Heart left ventricle (tissue), 16 donors: ENCODE measurements at regions not wholly inside any gene's neighbourhood (a gene's known extent, or its start where the extent isn't known, plus 50 kb on each side); places are given as distances from the start of the nearest gene placed in this dataset.

Experiments
- ATAC-seq, 4 donors: fragments of 200-7000 bp; cut with Tn5 transposase; one replicate each; pipeline ENCODE4 v1.9.1; 2020 to 2022; ENCODE audit warnings: moderate library complexity in 4 of 4, mild to moderate bottlenecking in 3 of 4, moderate number of reproducible peaks in 1 of 4
- DNase-seq, 5 donors: peaks; one replicate each; pipeline ENCODE4 v3.0.0-alpha.2; 2020
- H3K27ac ChIP-seq, 12 donors: fragments of 200-600 bp; sonication (generic) in 4 of 12; one replicate each; pipeline versions ENCODE4 v1.5.0 to v1.8.0; 2016 to 2022; ENCODE audit warnings: mild to moderate bottlenecking in 2 of 12
- H3K27me3 ChIP-seq, 9 donors: fragments of 200-600 bp; sonication (generic) in 2 of 9; one replicate each; pipeline versions ENCODE4 v1.5.1 to v1.8.0; 2016 to 2022; ENCODE audit warnings: mild to moderate bottlenecking in 3 of 9
- H3K36me3 ChIP-seq, 9 donors: fragments of 200-600 bp; sonication (generic) in 2 of 9; one replicate each; pipeline versions ENCODE4 v1.5.0 to v1.8.0; 2018 to 2022; ENCODE audit warnings: mild to moderate bottlenecking in 2 of 9
- H3K4me1 ChIP-seq, 12 donors: fragments of 200-600 bp; sonication (generic) in 4 of 12; one replicate each; pipeline versions ENCODE4 v1.5.0 to v1.8.0; 2016 to 2022; ENCODE audit warnings: mild to moderate bottlenecking in 3 of 12
- H3K4me3 ChIP-seq, 12 donors: fragments of 200-600 bp; sonication (generic) in 4 of 12; one replicate each; pipeline versions ENCODE4 v1.5.0 to v1.8.0; 2017 to 2022; ENCODE audit warnings: mild to moderate bottlenecking in 9 of 12, moderate library complexity in 4 of 12
- H3K9me3 ChIP-seq, 12 donors: fragments of 200-600 bp; sonication (generic) in 4 of 12; one replicate each; pipeline versions ENCODE4 v1.5.0 to v1.8.0; 2016 to 2022; ENCODE audit warnings: mild to moderate bottlenecking in 1 of 12
- CTCF ChIP-seq, 12 donors: fragments of 200-600 bp; sonication (generic) in 4 of 12; IDR thresholded peaks; one replicate each; pipeline versions ENCODE4 v1.5.0 to v1.8.0; 2018 to 2022; ENCODE audit warnings: antibody characterized with exemption in 12 of 12, mild to moderate bottlenecking in 5 of 12
- POLR2A ChIP-seq, 2 donors: fragments of 450-650 bp; IDR thresholded peaks; one replicate each; pipeline ENCODE4 v1.6.1; 2017; ENCODE audit warnings: antibody characterized with exemption in 2 of 2, mild to moderate bottlenecking in 2 of 2, moderate library complexity in 2 of 2
- WGBS, 4 donors: extraction: QIAGEN DNeasy Blood & Tissue Kit in 2 of 4; methylation state at CpG; one replicate each; pipeline versions ENCODE4 v1.1.5 to v1.1.7; 2013 to 2018; 5-methylcytosine and 5-hydroxymethylcytosine counted together
- intact Hi-C, 10 donors: fragments of 100-400 bp; cut with DNase I; formaldehyde crosslinking; loops; one replicate each; pipeline versions ENCODE4 v1.11.1 to v1.14.2; 2022
- donor health status: ischemic (EF 13 %, LVEDD 7.1; RV severe dilation, severe dysfunction).
- donor health status: healthy with polysubstance abuse.
- donor health status: DM: no; HTN: yes; CAD: no.
- donor health status: DM: no; HTN: no; CAD: no.
- donor health status: ischemic (EF 25% LVEDD 6.9; RV normal size, moderate dysfunction).
- donor health status: ischemic (EF 25% LVEDD 5.7; RV mildly dilated, moderate dysfunction).
- donor health status: healthy.
- donor health status: DM: yes; HTN: yes; CAD: no.
- donor health status: ischemic (EF 35%, LVEDD 5.7; RV mildly dilated, moderate dysfunction).
- donor health status: nonischemic (EF 11% LVEDD 7.7; RV severe dilation, severe dysfunction).
- donor health status: DM: yes; HTN: yes; CAD: no.
- donor health status: PGD.
- donor health status: ischemic (EF 29% LVEDD 5.4; RV normal size, mild dysfunction).
- donor health status: nonischemic (EF 23%, LVEDD 6.1; RV moderate dilation, normal function).

- TF ChIP-seq POLR2A (IDR thresholded peaks at IDR 0.05) (no peak), CTCF (IDR thresholded peaks at IDR 0.05) (no peak)
- Histone ChIP-seq H3K9me3 (peaks cover 0 to 41% (median 8%) of the 10 kb centered on the region in 12 donors), H3K4me1 (no peaks in the 10 kb centered on the region), H3K27ac (no peak overlapping the region), H3K36me3 (no peaks in the 10 kb centered on the region), H3K4me3 (no peak overlapping the region), H3K27me3 (no peaks in the 10 kb centered on the region)
- ATAC-seq = no peak
- no peak for DNase-seq
- 69 to 83% (median 70%) methylated on average over 10 to 11 of the region's 11 CpGs for WGBS, 4 donors
- intact Hi-C loops = no loop called here
These were observed 1139.5 kb downstream of the BCL11A start for GRCh38 chr2:59413751-59414570.

GRCh38 chr2:59399126-59399525 lies 1154.3 kb downstream of the BCL11A start:
- 77 to 84% (median 79%) methylated on average over 2 of the region's 2 CpGs for WGBS, 4 donors

GRCh38 chr2:59398081-59398480 lies 1155.4 kb downstream of the BCL11A start:
- TF ChIP-seq POLR2A (IDR thresholded peaks at IDR 0.05) (no peak), CTCF (IDR thresholded peaks at IDR 0.05) (no peak)
- H3K4me3 ChIP-seq = no peak overlapping the region
- peaks cover 0 to 6% (median 0%) of the 10 kb centered on the region in 12 donors for H3K9me3 ChIP-seq
- ATAC-seq (no peak), DNase-seq (no peak)
- no peak overlapping the region for H3K27ac ChIP-seq
- intact Hi-C loops = no loop called here
- no peaks in the 10 kb centered on the region for H3K36me3 ChIP-seq
- H3K27me3 ChIP-seq = no peaks in the 10 kb centered on the region
- H3K4me1 ChIP-seq = no peaks in the 10 kb centered on the region

More at GRCh38 chr2:59399126-59399525, 1154.3 kb downstream of the BCL11A start:
- intact Hi-C loops = no loop called here
- no peaks in the 10 kb centered on the region for H3K27me3 ChIP-seq
- H3K36me3 ChIP-seq = no peaks in the 10 kb centered on the region
- no peak for ATAC-seq
- peaks cover 0 to 11% (median 0%) of the 10 kb centered on the region in 12 donors for H3K9me3 ChIP-seq
- H3K4me1 ChIP-seq = no peaks in the 10 kb centered on the region
- no peak for DNase-seq
- H3K27ac ChIP-seq = no peak overlapping the region
- TF ChIP-seq POLR2A (IDR thresholded peaks at IDR 0.05) (no peak), CTCF (IDR thresholded peaks at IDR 0.05) (no peak)
- H3K4me3 ChIP-seq = no peak overlapping the region

- Histone ChIP-seq H3K4me3 (no peak overlapping the region), H3K36me3 (no peaks in the 10 kb centered on the region), H3K9me3 (no peaks in the 10 kb centered on the region), H3K27me3 (no peaks in the 10 kb centered on the region), H3K27ac (no peak overlapping the region), H3K4me1 (no peaks in the 10 kb centered on the region)
- no peak for ATAC-seq
- DNase-seq = no peak
- intact Hi-C loops = no loop called here
- TF ChIP-seq CTCF (IDR thresholded peaks at IDR 0.05) (no peak), POLR2A (IDR thresholded peaks at IDR 0.05) (no peak)
- WGBS, 4 donors = 92 to 97% (median 95%) methylated on average over 4 of the region's 4 CpGs
These were observed 1154.0 kb upstream of the FANCL start for GRCh38 chr2:59395119-59395518.
